GM12891 (cell line): ENCODE measurements at regions not wholly inside any gene's neighbourhood (a gene's known extent, or its start where the extent isn't known, plus 50 kb on each side); places are given as distances from the start of the nearest gene placed in this dataset.
"Not testable (repeated sequence)": the region's sequence is repeated elsewhere in the genome, so short reads cannot be mapped to it uniquely, and the experiment has no call there.

Experiments
- PAX5 ChIP-seq: IDR thresholded peaks from 2 replicates; pipeline ENCODE4 v1.6.1; 2011; ENCODE audit warnings: low read length, moderate library complexity, mild to moderate bottlenecking; ENCODE audit not compliant: insufficient read depth, severe bottlenecking
- POLR2A ChIP-seq: IDR thresholded peaks from 2 replicates; pipeline ENCODE4 v1.6.1; 2011; ENCODE audit warnings: low read depth, low read length, control low read depth
- POLR2AphosphoS5 ChIP-seq: IDR thresholded peaks from 2 replicates; pipeline ENCODE4 v1.6.1; 2011; ENCODE audit warnings: low read depth, low read length, control low read depth
- POU2F2 ChIP-seq: IDR thresholded peaks from 2 replicates; pipeline ENCODE4 v1.6.1; 2011; ENCODE audit warnings: low read depth, mild to moderate bottlenecking, control low read depth, low read length, moderate library complexity
- SPI1 ChIP-seq: IDR thresholded peaks from 2 replicates; pipeline ENCODE4 v1.6.1; 2011; ENCODE audit warnings: low read depth, low read length, control low read depth
- TAF1 ChIP-seq: IDR thresholded peaks from 2 replicates; pipeline ENCODE4 v1.6.1; 2011; ENCODE audit warnings: low read depth, low read length, control low read depth

DNA sequence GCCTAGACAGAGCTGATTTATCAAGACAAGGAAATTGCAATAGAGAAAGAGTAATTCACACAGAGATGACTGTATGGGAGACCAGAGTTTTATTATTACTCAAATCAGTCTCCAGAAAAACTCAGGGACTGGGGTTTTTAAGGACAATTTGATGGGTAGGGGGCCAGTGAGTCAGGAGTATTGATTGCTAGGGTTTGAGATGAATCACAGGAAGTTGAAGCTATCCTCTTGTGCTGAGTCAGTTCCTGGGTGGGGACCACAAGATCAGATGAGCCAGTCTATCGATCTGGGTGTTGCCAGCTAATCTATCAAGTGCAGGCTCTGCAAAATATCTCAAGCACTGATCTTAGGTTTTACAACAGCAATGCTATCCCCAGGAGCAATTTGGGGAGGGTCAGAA, 87.4 kb upstream of the TGIF2LY start:
- TF ChIP-seq POLR2A, SPI1, POLR2AphosphoS5, TAF1, PAX5, POU2F2: not testable (repeated sequence)
